H54 (cell line): ENCODE measurements at regions not wholly inside any gene's neighbourhood (a gene's known extent, or its start where the extent isn't known, plus 50 kb on each side); places are given as distances from the start of the nearest gene placed in this dataset.
"Not testable (repeated sequence)": the region's sequence is repeated elsewhere in the genome, so short reads cannot be mapped to it uniquely, and the experiment has no call there.

ENCODE experiments used
- DNase-seq: peaks from one replicate; pipeline ENCODE4 v3.0.0; 2011; ENCODE audit warnings: low spot score, mixed read lengths; ENCODE audit not compliant: insufficient read length
- FAIRE-seq: peaks from 3 replicates; lab custom pipeline; 2011; peaks lifted over from hg19 to GRCh38; lab: Jason Lieb, UNC
- POLR2A ChIP-seq: IDR thresholded peaks from 2 replicates; pipeline ENCODE4 v1.6.1; 2011; ENCODE audit warnings: low read depth, mild to moderate bottlenecking, low read length

DNA sequence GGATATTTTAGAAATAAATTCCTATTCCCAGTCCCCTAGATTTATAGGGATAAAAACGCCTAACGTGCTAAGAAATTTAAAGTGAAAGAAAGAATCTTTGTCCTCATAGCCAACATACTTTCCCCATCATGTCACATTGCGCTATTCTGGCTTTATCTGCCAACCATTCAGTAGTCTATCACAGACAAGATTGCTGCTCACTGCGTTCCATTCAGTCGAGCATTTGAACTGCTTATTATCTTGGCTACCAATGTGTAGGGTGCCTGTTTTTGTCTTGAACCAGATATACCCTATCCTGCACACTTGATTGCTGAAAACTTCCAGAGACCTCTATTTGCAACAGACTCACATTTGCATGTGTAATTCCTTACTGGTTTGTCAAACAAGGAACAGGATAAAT, 751.5 kb downstream of the EPHA7 start:
- TF ChIP-seq POLR2A: no peak
- DNase-seq: no peak
- FAIRE-seq: no peak

DNA sequence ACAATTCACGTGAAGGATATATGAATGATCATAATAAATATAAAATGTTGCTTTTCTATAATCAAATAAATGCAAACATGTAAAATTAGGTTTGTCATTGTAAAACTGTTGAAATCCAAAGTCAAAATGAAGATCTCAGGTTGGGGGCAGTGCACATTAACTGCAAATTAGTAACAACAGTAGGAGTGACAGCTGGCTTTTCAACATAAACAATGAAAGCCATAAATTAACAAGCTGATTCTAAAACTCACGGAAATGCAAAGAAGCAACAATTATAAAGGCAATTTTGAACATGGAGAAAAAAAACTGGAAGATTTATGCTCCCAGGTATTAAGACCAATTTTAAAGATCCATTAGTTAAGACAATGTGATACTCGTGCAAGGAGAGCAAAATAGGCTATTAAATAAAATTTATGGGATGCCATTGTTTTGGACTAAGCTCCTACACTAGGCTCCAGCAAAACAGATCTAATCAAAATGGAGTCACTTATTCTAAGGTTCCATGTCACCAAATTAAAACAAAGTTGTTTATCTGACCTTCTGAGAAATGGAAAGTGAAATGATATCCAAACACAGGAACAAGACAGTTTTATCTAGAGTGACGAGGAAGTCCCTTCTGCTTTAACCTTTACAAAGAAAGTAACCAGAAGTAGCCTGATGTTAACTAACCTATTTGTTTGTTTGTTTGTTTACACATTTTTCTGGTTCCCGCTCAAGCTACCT, 770.8 kb downstream of the EPHA7 start:
- no peak for FAIRE-seq
- DNase-seq: no peak
- TF ChIP-seq POLR2A: no peak

DNA sequence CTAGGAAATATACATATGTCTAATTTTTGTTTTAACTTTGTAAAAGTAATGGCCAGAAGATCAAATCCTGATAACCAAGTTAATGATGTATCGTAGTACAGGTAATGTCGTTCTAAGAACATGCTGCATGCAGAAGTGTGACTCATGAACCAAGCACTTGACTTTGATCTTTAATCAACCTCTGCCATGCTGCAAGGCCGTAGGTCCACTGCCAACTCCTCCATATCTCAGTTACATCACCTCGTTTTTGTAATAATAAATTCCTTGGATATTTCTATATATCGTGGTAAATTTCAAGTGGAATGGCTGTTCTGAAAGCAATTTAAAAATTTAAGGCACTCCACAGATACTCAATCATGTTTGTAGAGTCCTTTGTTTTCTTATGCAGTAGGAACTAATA, 771.7 kb downstream of the EPHA7 start:
- TF ChIP-seq POLR2A: no peak
- no peak for DNase-seq
- FAIRE-seq: no peak

DNA sequence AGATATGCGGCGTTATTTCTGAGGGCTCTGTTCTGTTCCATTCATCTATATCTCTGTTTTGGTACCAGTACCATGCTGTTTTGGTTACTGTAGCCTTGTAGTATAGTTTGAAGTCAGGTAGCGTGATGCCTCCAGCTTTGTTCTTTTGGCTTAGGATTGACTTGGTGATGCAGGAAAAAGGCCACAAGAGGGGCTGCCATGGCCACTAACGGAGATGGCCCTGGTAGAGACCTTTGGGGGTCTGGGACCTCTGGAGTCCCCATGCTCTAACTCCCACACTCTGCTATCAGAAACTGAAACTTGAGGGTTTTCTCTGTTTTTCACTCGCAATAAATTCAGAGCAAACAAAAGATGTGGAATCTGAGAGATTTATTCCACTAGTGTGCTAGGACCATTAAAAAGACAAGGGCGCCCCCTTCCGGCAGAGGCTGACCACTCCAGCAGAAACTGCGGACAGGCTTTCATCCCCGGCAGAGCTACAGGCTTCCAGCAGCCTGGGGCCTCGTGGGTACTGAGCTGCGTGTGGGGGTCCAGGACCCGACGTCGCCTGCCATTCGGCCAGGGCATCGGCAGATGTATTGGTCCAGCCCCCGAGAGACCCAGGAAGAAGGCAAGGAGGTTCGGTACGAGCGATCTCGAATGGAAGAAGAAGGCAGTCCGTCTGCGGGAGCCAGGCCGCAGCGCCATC, 775.1 kb downstream of the EPHA7 start:
- not testable (repeated sequence) for DNase-seq, FAIRE-seq

DNA sequence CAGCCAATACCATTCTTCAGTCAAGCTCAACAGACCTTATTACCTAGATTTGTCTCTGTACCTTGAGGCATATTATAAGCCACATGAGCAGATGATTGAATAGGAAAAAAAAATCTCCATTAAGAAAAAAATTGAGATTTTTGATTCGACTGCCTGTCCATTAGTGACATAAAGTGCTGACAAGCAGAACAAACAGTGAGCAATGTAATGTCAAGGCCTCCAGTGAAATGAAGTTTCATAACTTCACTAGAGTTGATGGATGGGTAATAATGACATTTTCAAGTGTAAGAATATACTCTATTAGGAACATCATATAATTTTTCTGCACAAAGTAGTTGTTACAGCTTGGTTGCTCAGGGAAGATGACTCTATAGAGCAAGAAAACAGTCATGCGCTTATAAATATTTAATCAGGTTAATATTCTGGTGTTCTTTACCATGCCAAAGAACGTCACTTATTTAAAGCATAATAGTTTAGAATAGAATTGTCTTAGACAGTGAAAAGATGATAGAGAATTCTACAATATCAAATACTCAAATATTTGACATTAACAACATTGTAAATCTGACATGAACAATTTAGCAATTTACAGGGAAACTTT, 783.7 kb downstream of the EPHA7 start:
- TF ChIP-seq POLR2A: no peak
- FAIRE-seq (no peak), DNase-seq (no peak)

DNA sequence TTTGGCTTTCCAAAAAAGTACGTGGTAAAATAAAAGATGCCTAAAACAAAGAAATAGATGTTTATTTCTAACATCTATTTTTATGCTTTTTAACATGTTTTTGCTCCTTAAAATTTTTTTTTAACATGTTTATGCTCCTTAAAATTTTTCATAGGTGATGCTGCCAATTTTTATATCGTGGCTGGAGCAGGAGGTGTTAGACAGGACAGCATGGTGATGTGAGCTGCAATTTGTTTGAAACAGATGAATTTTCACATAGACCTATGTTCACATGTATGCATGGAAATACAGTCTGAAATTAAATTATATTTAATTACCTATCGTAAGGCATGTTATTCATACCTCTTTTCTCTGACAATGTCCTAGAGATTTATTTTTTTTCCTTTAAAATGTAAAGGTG, 784.8 kb downstream of the EPHA7 start:
- no peak for FAIRE-seq
- DNase-seq: no peak
- TF ChIP-seq POLR2A: no peak

DNA sequence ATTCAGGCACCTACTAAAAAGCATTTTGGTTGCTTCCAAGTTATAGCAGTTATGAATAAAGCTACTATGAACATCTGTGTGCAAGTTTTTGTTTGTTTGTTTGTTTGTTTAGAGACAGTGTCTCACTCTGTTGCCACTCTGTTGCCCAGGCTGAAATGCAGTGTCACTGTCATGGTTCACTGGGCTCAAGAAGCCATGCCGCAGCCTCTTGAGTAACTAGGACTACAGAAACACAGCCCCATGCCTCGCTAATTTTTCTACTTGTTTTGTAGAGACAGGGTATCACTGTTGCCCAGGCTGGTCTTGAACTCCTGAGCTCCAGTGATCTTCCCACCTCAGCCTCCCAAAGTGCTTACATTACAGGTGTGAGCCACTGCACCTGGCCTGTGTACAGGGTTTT, 795.9 kb downstream of the EPHA7 start:
- TF ChIP-seq POLR2A: no peak
- FAIRE-seq (no peak), DNase-seq (no peak)

DNA sequence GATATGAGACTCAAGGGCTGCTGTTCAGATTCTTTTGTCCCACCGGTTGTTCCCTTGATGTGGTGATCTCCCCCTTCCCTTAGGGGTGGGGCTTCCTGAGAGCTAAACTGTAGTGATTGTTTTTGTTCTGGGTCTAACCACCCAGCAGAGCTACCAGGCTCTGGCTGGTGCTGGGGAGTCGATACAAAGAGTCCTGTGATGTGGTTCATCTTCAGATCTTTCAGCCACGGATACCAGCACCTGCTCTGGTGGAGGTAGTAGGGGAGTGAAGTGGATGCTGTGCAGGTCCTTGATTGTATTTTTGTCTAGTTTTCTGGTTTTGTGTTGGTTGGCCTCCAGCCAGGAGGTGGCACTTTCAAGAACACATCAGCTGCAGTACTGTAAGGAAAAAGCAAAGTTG, 801.6 kb downstream of the EPHA7 start:
- no peak for DNase-seq
- TF ChIP-seq POLR2A: no peak
- FAIRE-seq: no peak

DNA sequence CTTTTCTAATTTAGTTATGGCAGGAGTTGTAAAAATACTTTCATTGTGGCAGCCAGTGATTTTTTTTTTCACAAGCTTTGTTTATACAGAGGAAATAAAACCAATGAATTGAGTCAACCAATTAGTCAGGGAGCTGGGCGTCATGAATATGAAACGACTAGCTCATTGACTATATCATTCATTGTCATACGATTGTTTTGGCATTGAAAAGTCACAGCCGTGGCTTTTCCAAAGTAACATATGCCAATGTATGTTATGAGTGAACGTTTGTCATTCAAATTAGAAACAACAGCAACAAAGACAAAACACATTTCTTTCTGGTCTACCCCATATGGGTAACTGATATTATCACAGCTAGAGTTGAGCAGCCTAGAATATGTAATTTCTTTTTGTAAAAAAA, 810.6 kb downstream of the EPHA7 start:
- no peak for TF ChIP-seq POLR2A
- FAIRE-seq (no peak), DNase-seq (no peak)

DNA sequence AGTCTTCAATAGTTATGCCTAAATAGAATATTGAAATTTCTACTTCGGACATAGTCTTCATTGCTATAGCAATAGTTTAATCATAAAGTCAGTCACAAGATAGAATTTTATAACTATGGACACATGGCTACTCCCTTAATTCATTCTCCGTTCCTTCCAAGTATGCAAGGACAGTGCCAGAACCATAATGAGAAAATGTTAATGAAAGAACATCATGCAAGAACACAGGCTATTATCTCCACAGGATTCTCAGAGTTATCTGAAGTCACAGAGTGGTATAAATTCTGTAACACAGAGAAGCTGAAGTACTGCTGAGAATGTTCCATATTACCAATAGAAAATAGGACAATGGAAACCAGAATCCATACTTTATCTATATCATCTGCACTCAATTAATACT, 826.2 kb downstream of the EPHA7 start:
- FAIRE-seq: no peak
- TF ChIP-seq POLR2A: no peak
- no peak for DNase-seq

DNA sequence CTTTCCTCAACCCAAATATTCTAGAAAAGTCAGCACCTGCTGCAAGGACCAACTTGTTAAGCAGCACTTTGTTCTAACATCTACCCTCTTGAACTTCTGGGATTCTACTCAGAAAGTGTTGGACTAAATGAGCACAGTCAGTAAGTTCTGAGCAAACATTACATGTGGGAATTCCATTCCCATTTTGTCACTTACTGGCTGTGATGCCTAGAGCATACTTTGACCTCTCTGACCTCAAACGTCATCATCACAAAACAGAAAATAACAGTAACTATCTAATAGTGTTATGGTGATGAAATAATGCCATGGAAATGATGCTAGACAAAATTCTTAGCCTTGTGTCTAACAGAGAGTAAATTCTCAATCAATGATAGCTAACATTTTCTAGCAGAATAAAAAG, 829.4 kb downstream of the EPHA7 start:
- no peak for FAIRE-seq
- DNase-seq: no peak
- no peak for TF ChIP-seq POLR2A

DNA sequence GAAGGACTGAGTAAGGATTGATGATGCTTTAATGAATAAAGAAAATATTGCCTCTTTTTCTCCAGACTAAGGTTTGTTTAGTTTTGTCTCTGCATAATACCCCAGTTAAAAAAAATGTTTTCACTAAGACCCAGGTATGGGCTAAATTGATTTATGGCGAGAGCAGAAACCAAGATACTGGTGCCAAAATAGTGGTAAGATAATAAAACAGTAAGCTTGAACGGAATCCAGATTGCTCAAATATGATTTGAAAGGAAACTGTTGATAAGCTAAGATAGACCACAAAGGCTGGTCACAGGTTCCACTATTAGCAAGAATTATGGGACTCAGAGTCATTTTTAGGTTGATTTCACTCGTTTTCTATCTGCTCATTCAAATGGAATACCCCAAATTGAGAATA, 831.2 kb downstream of the EPHA7 start:
- FAIRE-seq: no peak
- no peak for DNase-seq
- TF ChIP-seq POLR2A: no peak

DNA sequence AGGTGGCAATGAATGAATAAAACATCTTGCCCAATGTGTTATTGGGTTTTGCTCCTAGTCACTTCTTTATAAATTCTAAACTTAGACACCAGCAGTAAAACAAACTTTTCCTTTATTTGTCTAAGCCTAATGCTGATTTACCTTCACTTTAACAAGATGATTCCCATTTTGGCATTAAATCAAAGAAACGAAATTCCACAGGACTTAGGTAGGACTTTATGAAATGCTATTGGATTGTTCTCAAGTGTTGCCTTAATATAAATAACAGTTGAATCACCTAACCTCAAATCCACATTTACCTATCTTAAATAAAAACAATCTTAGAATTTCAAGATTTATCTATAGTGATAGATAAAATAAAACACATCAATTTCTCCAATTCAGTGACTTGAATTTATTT, 831.8 kb downstream of the EPHA7 start:
- no peak for TF ChIP-seq POLR2A
- no peak for DNase-seq
- FAIRE-seq: no peak

DNA sequence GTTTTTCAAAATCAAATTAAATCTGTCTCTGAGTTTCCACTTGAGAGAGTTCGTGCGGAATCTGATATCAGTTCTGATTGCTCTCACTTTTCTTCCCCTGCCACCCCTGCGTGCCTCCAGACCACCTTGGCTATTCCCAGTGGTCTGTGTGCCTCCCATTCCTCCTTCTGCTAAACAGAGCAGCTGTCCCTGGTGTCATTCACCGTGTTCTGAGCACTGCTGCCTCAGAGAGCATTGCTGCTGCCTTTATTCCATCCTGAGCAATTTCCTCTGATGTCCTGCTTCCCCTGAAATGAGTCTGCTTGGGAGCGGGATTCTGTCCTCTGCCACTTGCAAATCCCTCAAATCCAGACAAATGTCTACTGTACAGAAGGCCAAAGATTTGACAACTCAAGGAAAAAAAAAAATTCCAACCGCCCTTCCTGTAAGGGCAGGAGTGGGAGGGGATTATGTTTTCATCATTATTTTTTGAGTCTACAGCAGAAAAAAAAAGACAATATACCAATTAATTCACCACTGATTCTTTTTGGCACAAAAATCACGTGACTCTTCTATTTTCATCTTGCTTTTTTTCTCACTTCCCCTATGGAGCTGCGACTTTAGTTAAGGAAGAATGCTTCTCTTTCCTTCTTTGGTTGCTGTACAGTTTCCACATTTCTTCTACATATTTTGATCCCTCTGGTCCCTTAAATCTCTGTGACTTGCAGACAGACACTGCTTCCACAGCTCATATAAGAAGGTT, 833.0 kb downstream of the EPHA7 start:
- DNase-seq (no peak), FAIRE-seq (no peak)
- TF ChIP-seq POLR2A: no peak
